WERI-Rb-1 (cell line): ENCODE measurements at regions not wholly inside any gene's neighbourhood (a gene's known extent, or its start where the extent isn't known, plus 50 kb on each side); places are given as distances from the start of the nearest gene placed in this dataset.

Experiments used
- DNase-seq: peaks from one replicate; pipeline ENCODE4 v3.0.0-alpha.2; 2020
- H3K27ac ChIP-seq: fragments of 250-450 bp; sonication (Bioruptor Pico); 2 replicates; pipeline ENCODE4 v1.5.1; 2020; ENCODE audit warnings: mild to moderate bottlenecking, moderate library complexity
- H3K27me3 ChIP-seq: fragments of 250-450 bp; sonication (Bioruptor Pico); 2 replicates; pipeline ENCODE4 v1.5.1; 2021; ENCODE audit warnings: mild to moderate bottlenecking, low read depth, moderate library complexity; ENCODE audit not compliant: insufficient read depth, severe bottlenecking
- H3K36me3 ChIP-seq: fragments of 250-450 bp; sonication (Bioruptor Pico); 2 replicates; pipeline ENCODE4 v1.5.1; 2020; ENCODE audit warnings: mild to moderate bottlenecking, moderate library complexity
- H3K4me3 ChIP-seq: 2 replicates; pipeline ENCODE4 v1.5.1; 2011; ENCODE audit warnings: low read depth, mild to moderate bottlenecking, control low read depth, low read length
- H3K9me3 ChIP-seq: fragments of 250-450 bp; sonication (Bioruptor Pico); 2 replicates; pipeline ENCODE4 v1.5.1; 2021; ENCODE audit warnings: mild to moderate bottlenecking, moderate library complexity; ENCODE audit not compliant: severe bottlenecking
- CTCF ChIP-seq: IDR thresholded peaks from 2 replicates; pipeline ENCODE4 v1.5.1; 2011; ENCODE audit warnings: low read depth, mild to moderate bottlenecking, control low read depth, inconsistent platforms, low read length

- no peak for DNase-seq
- Histone ChIP-seq H3K27me3 (peaks cover 95% of the 10 kb centered on the region), H3K27ac (no peak overlapping the region), H3K4me3 (no peak overlapping the region), H3K36me3 (no peaks in the 10 kb centered on the region), H3K9me3 (no peaks in the 10 kb centered on the region)
- TF ChIP-seq CTCF, result no peak
Observed at GRCh38 chr6:165991341-165991740, 176.3 kb downstream of the TBXT start.

GRCh38 chr6:165990216-165990615, 177.4 kb downstream of the TBXT start:
- H3K27me3 ChIP-seq, result peaks cover 92% of the 10 kb centered on the region
- H3K4me3 ChIP-seq, result no peak overlapping the region
- no peak for TF ChIP-seq CTCF
- DNase-seq, result no peak
- H3K27ac ChIP-seq, result no peak overlapping the region
- no peaks in the 10 kb centered on the region for H3K9me3 ChIP-seq
- no peaks in the 10 kb centered on the region for H3K36me3 ChIP-seq

- TF ChIP-seq CTCF, result no peak
- Histone ChIP-seq H3K27me3 (peaks cover 95% of the 10 kb centered on the region), H3K27ac (no peak overlapping the region), H3K36me3 (no peaks in the 10 kb centered on the region), H3K9me3 (no peaks in the 10 kb centered on the region), H3K4me3 (no peak overlapping the region)
- DNase-seq, result no peak
Observed at GRCh38 chr6:165988757-165989456, 178.7 kb downstream of the TBXT start.

- no peak overlapping the region for H3K4me3 ChIP-seq
- H3K9me3 ChIP-seq, result no peaks in the 10 kb centered on the region
- no peaks in the 10 kb centered on the region for H3K36me3 ChIP-seq
- TF ChIP-seq CTCF, result no peak
- DNase-seq, result no peak
- H3K27ac ChIP-seq, result no peak overlapping the region
- peaks cover 95% of the 10 kb centered on the region for H3K27me3 ChIP-seq
Observed at GRCh38 chr6:165988302-165988756, 179.3 kb downstream of the TBXT start.

- Histone ChIP-seq H3K27ac (no peak overlapping the region), H3K9me3 (no peaks in the 10 kb centered on the region), H3K27me3 (peaks cover 95% of the 10 kb centered on the region), H3K4me3 (no peak overlapping the region), H3K36me3 (no peaks in the 10 kb centered on the region)
- no peak for DNase-seq
- no peak for TF ChIP-seq CTCF
Observed at GRCh38 chr6:165987483-165988301, 180.0 kb downstream of the TBXT start.
